Karpas-422 (cell line): ENCODE measurements at regions not wholly inside any gene's neighbourhood (a gene's known extent, or its start where the extent isn't known, plus 50 kb on each side); places are given as distances from the start of the nearest gene placed in this dataset.
A peak's percentile ranks its signal among the peaks of the same experiment; 100 is the strongest.

Source experiments
- DNase-seq: peaks from one replicate; pipeline ENCODE4 v3.0.0-alpha.2; 2015
- H2AFZ ChIP-seq: fragments of 200-600 bp; sonication (generic); 2 replicates; pipeline ENCODE4 v1.6.1; 2014; ENCODE audit warnings: antibody characterized with exemption, low read length, mixed read lengths
- H3K27ac ChIP-seq: fragments of 200-600 bp; sonication (generic); 2 replicates; pipeline ENCODE4 v1.5.1; 2014; ENCODE audit warnings: mild to moderate bottlenecking, low read length, moderate library complexity
- H3K27me3 ChIP-seq: fragments of 200-600 bp; sonication (generic); 2 replicates; pipeline ENCODE4 v1.6.1; 2014; ENCODE audit warnings: low read length, mixed read lengths
- H3K36me3 ChIP-seq: fragments of 200-600 bp; sonication (generic); 2 replicates; pipeline ENCODE4 v1.6.1; 2014; ENCODE audit warnings: low read length, mixed read lengths; ENCODE audit not compliant: insufficient read depth
- H3K4me1 ChIP-seq: fragments of 200-600 bp; sonication (generic); 2 replicates; pipeline ENCODE4 v1.6.1; 2014; ENCODE audit warnings: mild to moderate bottlenecking, low read length, mixed read lengths
- H3K4me2 ChIP-seq: fragments of 200-600 bp; sonication (generic); 2 replicates; pipeline ENCODE4 v1.6.1; 2014; ENCODE audit warnings: low read length, low read depth, mild to moderate bottlenecking; ENCODE audit not compliant: poor library complexity, severe bottlenecking
- H3K4me3 ChIP-seq: fragments of 200-600 bp; sonication (generic); 2 replicates; pipeline ENCODE4 v1.5.1; 2014; ENCODE audit warnings: mild to moderate bottlenecking, antibody characterized with exemption, low read length, mixed read lengths
- H3K79me2 ChIP-seq: fragments of 200-600 bp; sonication (generic); 2 replicates; pipeline ENCODE4 v1.6.1; 2014; ENCODE audit warnings: mild to moderate bottlenecking, low read length, mixed read lengths
- H3K9ac ChIP-seq: fragments of 200-600 bp; sonication (generic); 2 replicates; pipeline ENCODE4 v1.6.0; 2014; ENCODE audit warnings: low read length
- H3K9me2 ChIP-seq: fragments of 200-600 bp; sonication (generic), shearing (Covaris generic); replicated peaks from 2 replicates; pipeline ENCODE4 v1.6.0; 2014; ENCODE audit warnings: mild to moderate bottlenecking, low read length, moderate library complexity; ENCODE audit not compliant: insufficient read depth
- H3K9me3 ChIP-seq: fragments of 300-700, 200-600 bp; sonication (generic); 2 replicates; pipeline ENCODE4 v1.6.1; 2014; ENCODE audit warnings: low read length, mixed read lengths
- H4K20me1 ChIP-seq: fragments of 200-600 bp; sonication (generic); 2 replicates; pipeline ENCODE4 v1.6.1; 2014; ENCODE audit warnings: mild to moderate bottlenecking, antibody characterized with exemption, low read length, low read depth; ENCODE audit not compliant: insufficient read depth

GRCh38 chr19:28217022-28217421, 995.9 kb downstream of the UQCRFS1 start:
- no peak overlapping the region for H3K4me3 ChIP-seq
- no peak overlapping the region for H3K27ac ChIP-seq
- no peaks in the 10 kb centered on the region for H3K9me2 ChIP-seq
- peaks cover 6% of the 10 kb centered on the region for H3K4me1 ChIP-seq
- DNase-seq = no peak
- no peaks in the 10 kb centered on the region for H4K20me1 ChIP-seq
- no peaks in the 10 kb centered on the region for H3K9me3 ChIP-seq
- H2AFZ ChIP-seq = no peak overlapping the region
- no peak overlapping the region for H3K9ac ChIP-seq
- no peak overlapping the region for H3K4me2 ChIP-seq
- no peaks in the 10 kb centered on the region for H3K79me2 ChIP-seq
- no peaks in the 10 kb centered on the region for H3K27me3 ChIP-seq
- H3K36me3 ChIP-seq = no peaks in the 10 kb centered on the region

GRCh38 chr19:28213470-28214082, 999.4 kb downstream of the UQCRFS1 start:
- no peak overlapping the region for H2AFZ ChIP-seq
- no peak overlapping the region for H3K27ac ChIP-seq
- H3K9ac ChIP-seq = no peak overlapping the region
- no peaks in the 10 kb centered on the region for H3K36me3 ChIP-seq
- no peaks in the 10 kb centered on the region for H3K27me3 ChIP-seq
- no peaks in the 10 kb centered on the region for H3K4me1 ChIP-seq
- H3K4me2 ChIP-seq = no peak overlapping the region
- no peaks in the 10 kb centered on the region for H3K9me2 ChIP-seq
- no peaks in the 10 kb centered on the region for H3K9me3 ChIP-seq
- H3K79me2 ChIP-seq = no peaks in the 10 kb centered on the region
- peak; percentile 54 for DNase-seq
- no peak overlapping the region for H3K4me3 ChIP-seq
- H4K20me1 ChIP-seq = no peaks in the 10 kb centered on the region

GRCh38 chr19:28210886-28211285, 1002.1 kb downstream of the UQCRFS1 start:
- Histone ChIP-seq H3K27ac (no peak overlapping the region), H3K9me2 (no peaks in the 10 kb centered on the region), H4K20me1 (no peaks in the 10 kb centered on the region), H3K4me1 (no peaks in the 10 kb centered on the region), H3K9me3 (no peaks in the 10 kb centered on the region), H3K9ac (no peak overlapping the region), H3K4me2 (no peak overlapping the region), H3K79me2 (no peaks in the 10 kb centered on the region), H3K27me3 (no peaks in the 10 kb centered on the region), H3K4me3 (no peak overlapping the region), H3K36me3 (no peaks in the 10 kb centered on the region), H2AFZ (no peak overlapping the region)
- no peak for DNase-seq

- no peaks in the 10 kb centered on the region for H3K9me2 ChIP-seq
- H3K27ac ChIP-seq = no peak overlapping the region
- H3K36me3 ChIP-seq = no peaks in the 10 kb centered on the region
- no peaks in the 10 kb centered on the region for H3K4me1 ChIP-seq
- no peak overlapping the region for H3K4me2 ChIP-seq
- no peak overlapping the region for H2AFZ ChIP-seq
- no peaks in the 10 kb centered on the region for H3K9me3 ChIP-seq
- no peak overlapping the region for H3K9ac ChIP-seq
- no peaks in the 10 kb centered on the region for H4K20me1 ChIP-seq
- H3K27me3 ChIP-seq = no peaks in the 10 kb centered on the region
- no peak overlapping the region for H3K4me3 ChIP-seq
- no peak for DNase-seq
- no peaks in the 10 kb centered on the region for H3K79me2 ChIP-seq
These were observed 1004.2 kb downstream of the UQCRFS1 start for GRCh38 chr19:28208745-28209144.

- no peak overlapping the region for H3K4me2 ChIP-seq
- H3K27ac ChIP-seq = no peak overlapping the region
- no peaks in the 10 kb centered on the region for H3K79me2 ChIP-seq
These were observed 1005.7 kb downstream of the UQCRFS1 start for GRCh38 chr19:28207244-28207643.

GRCh38 chr19:28201462-28201943, 1011.4 kb downstream of the UQCRFS1 start:
- no peaks in the 10 kb centered on the region for H3K36me3 ChIP-seq
- peaks cover 3% of the 10 kb centered on the region; the same call in 1 of the 2 replicates for H3K9me3 ChIP-seq
- no peaks in the 10 kb centered on the region for H3K27me3 ChIP-seq
- H3K27ac ChIP-seq = no peak overlapping the region
- no peaks in the 10 kb centered on the region for H3K79me2 ChIP-seq
- no peaks in the 10 kb centered on the region for H3K9me2 ChIP-seq
- no peaks in the 10 kb centered on the region for H4K20me1 ChIP-seq
- H3K4me1 ChIP-seq = no peaks in the 10 kb centered on the region
- H3K9ac ChIP-seq = no peak overlapping the region
- no peak overlapping the region for H3K4me2 ChIP-seq
- H3K4me3 ChIP-seq = no peak overlapping the region
- no peak for DNase-seq
- no peak overlapping the region for H2AFZ ChIP-seq

More at GRCh38 chr19:28207244-28207643, 1005.7 kb downstream of the UQCRFS1 start:
- no peaks in the 10 kb centered on the region for H4K20me1 ChIP-seq
- no peaks in the 10 kb centered on the region for H3K36me3 ChIP-seq
- no peaks in the 10 kb centered on the region for H3K9me2 ChIP-seq
- H3K27me3 ChIP-seq = no peaks in the 10 kb centered on the region
- peaks cover 3% of the 10 kb centered on the region; the same call in 1 of the 2 replicates for H3K9me3 ChIP-seq
- no peak overlapping the region for H3K9ac ChIP-seq
- H3K4me1 ChIP-seq = no peaks in the 10 kb centered on the region
- no peak for DNase-seq
- no peak overlapping the region for H2AFZ ChIP-seq
- H3K4me3 ChIP-seq = no peak overlapping the region

- H3K4me3 ChIP-seq = no peak overlapping the region
- no peak for DNase-seq
- no peak overlapping the region for H3K4me2 ChIP-seq
- peaks cover 3% of the 10 kb centered on the region; the same call in 1 of the 2 replicates for H3K9me3 ChIP-seq
- H3K36me3 ChIP-seq = no peaks in the 10 kb centered on the region
- no peaks in the 10 kb centered on the region for H4K20me1 ChIP-seq
- H3K79me2 ChIP-seq = no peaks in the 10 kb centered on the region
- H3K27me3 ChIP-seq = no peaks in the 10 kb centered on the region
- H3K9me2 ChIP-seq = no peaks in the 10 kb centered on the region
- H3K9ac ChIP-seq = no peak overlapping the region
- no peak overlapping the region for H2AFZ ChIP-seq
- no peaks in the 10 kb centered on the region for H3K4me1 ChIP-seq
- H3K27ac ChIP-seq = no peak overlapping the region
These were observed 1013.6 kb downstream of the UQCRFS1 start for GRCh38 chr19:28199323-28199722.

- Histone ChIP-seq H4K20me1 (no peaks in the 10 kb centered on the region), H3K9me3 (no peaks in the 10 kb centered on the region), H3K36me3 (no peaks in the 10 kb centered on the region), H3K27me3 (no peaks in the 10 kb centered on the region), H3K4me3 (no peak overlapping the region), H3K4me1 (no peaks in the 10 kb centered on the region), H3K4me2 (no peak overlapping the region), H3K9ac (no peak overlapping the region), H3K27ac (no peak overlapping the region), H3K79me2 (no peaks in the 10 kb centered on the region), H2AFZ (no peak overlapping the region), H3K9me2 (no peaks in the 10 kb centered on the region)
- no peak for DNase-seq
These were observed 1016.0 kb downstream of the UQCRFS1 start for GRCh38 chr19:28196961-28197360.
